Mammary epithelial cell (primary cell): ENCODE measurements at regions not wholly inside any gene's neighbourhood (a gene's known extent, or its start where the extent isn't known, plus 50 kb on each side); places are given as distances from the start of the nearest gene placed in this dataset.

ENCODE experiments used
- CTCF ChIP-seq, 2 donors: IDR thresholded peaks in 1 of 2; conservative IDR thresholded peaks in 1 of 2; 2 replicates each; pipeline ENCODE4 v1.5.1; 2011 to 2012; ENCODE audit warnings: inconsistent platforms in 2 of 2, low read length in 2 of 2, mild to moderate bottlenecking in 2 of 2, control low read depth in 1 of 2, low read depth in 1 of 2; ENCODE audit not compliant: insufficient read depth in 1 of 2; ENCODE audit errors: extremely low read depth in 1 of 2
- EZH2 ChIP-seq: IDR thresholded peaks from 2 replicates; pipeline ENCODE4 v1.6.1; 2012; ENCODE audit warnings: low read length, inconsistent platforms, borderline replicate concordance

DNA sequence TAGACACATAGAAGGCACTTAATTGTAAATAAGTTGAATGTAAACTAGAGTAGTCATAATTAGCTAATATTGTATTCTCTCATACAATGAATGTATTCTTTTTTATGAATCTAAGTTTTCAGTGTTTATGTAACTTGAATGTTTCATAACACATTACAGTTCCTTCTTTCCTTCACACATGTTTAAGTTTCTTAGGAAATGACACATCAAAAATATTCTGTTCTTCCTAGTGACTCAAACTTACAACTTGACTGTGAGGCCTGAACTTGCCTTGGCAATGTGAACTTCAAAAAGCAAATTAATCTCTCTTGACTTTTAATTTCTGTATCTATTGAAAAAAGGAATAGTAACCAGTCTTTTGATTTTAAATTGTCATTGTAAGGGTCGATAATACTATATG lies 700.1 kb downstream of the KCNT2 start:
- TF ChIP-seq EZH2 (no peak), CTCF (conservative IDR thresholded peaks at IDR 0.05 in 1 of 2, IDR thresholded peaks at IDR 0.05 in 1 of 2; ENCODE audit: extremely low read depth in 1 of 2, insufficient read depth in 1 of 2, low read depth in 1 of 2, low read length in 2 of 2) (no peak)
